Calu3 (cell line): ENCODE measurements at regions not wholly inside any gene's neighbourhood (a gene's known extent, or its start where the extent isn't known, plus 50 kb on each side); places are given as distances from the start of the nearest gene placed in this dataset.

ENCODE experiments used
- BruUV-seq: library from RNA; stranded (reverse); fragments of 400-500 nt; replicated peaks from 2 replicates; lab custom pipeline; 2021; lab: Mats Ljungman, UMichigan
- CTCF ChIA-PET: fragments of 300-600 bp; sonication (Branson Sonifier 250); formaldehyde crosslinking; loops from one replicate; lab custom pipeline; 2022; ENCODE audit warnings: antibody characterized with exemption; lab: Charles Lee
- DNase-seq: peaks from one replicate; pipeline ENCODE4 v3.0.0; 2022
- H3K27ac Mint-ChIP-seq: one replicate; pipeline ENCODE4 v1.8.0; 2022; ENCODE audit warnings: mixed read lengths; ENCODE audit not compliant: unreplicated experiment
- H3K27me3 Mint-ChIP-seq: one replicate; pipeline ENCODE4 v1.8.0; 2022; ENCODE audit warnings: mixed read lengths; ENCODE audit not compliant: unreplicated experiment
- H3K36me3 Mint-ChIP-seq: one replicate; pipeline ENCODE4 v1.8.0; 2022; ENCODE audit warnings: mild to moderate bottlenecking, moderate library complexity, mixed read lengths; ENCODE audit not compliant: insufficient read depth, unreplicated experiment
- H3K4me1 Mint-ChIP-seq: one replicate; pipeline ENCODE4 v1.8.0; 2022; ENCODE audit warnings: mild to moderate bottlenecking, low read depth, mixed read lengths; ENCODE audit not compliant: unreplicated experiment
- H3K4me3 Mint-ChIP-seq: one replicate; pipeline ENCODE4 v1.8.0; 2022; ENCODE audit warnings: mild to moderate bottlenecking, low read depth, moderate library complexity, mixed read lengths; ENCODE audit not compliant: unreplicated experiment
- H3K9me3 Mint-ChIP-seq: one replicate; pipeline ENCODE4 v1.8.0; 2022; ENCODE audit warnings: low read depth, mixed read lengths; ENCODE audit not compliant: unreplicated experiment
- intact Hi-C: fragments of 100-400 bp; cut with micrococcal nuclease; formaldehyde crosslinking; loops from one replicate; pipeline ENCODE4 v1.10.0; 2022; ENCODE audit not compliant: unreplicated experiment
- TF ChIP-seq, protein P1 (sequence below): fragments of 200-600 bp; IDR thresholded peaks from one replicate; pipeline ENCODE4 v1.8.0; 2022; ENCODE audit warnings: antibody characterized with exemption; ENCODE audit not compliant: unreplicated experiment

- no peak for DNase-seq
- CTCF ChIA-PET = interaction anchor here (0.6 kb wide), 1 partner anchor 9 kb away, joined by 3 read pairs; no protein-coding TSS in a partner anchor
These were observed 78.7 kb downstream of the FSCB start for GRCh38 chr14:44428231-44428945.

DNA sequence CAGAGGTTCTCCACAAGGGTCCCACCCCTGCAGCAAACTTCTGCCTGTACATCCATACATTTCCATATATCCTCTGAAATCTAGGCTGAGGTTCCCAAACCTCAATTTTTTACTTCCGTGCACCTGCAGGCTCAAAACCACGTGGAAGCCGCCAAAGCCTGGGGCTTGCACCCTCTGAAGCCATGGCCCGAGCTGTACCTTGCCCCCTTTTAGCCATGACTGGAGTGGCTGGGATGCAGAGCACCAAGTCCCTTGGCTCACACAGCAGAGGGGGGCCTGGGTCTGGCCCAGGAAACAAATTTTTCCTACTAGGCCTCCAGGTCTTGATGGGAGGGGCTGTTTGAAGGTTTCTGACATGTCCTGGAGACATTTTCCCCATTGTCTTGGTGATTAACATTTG lies 84.4 kb downstream of the FSCB start:
- H3K36me3 Mint-ChIP-seq = no peaks in the 10 kb centered on the region
- H3K9me3 Mint-ChIP-seq = peaks cover 27% of the 10 kb centered on the region
- H3K27ac Mint-ChIP-seq = no peak overlapping the region
- TF ChIP-seq, protein P1, sequence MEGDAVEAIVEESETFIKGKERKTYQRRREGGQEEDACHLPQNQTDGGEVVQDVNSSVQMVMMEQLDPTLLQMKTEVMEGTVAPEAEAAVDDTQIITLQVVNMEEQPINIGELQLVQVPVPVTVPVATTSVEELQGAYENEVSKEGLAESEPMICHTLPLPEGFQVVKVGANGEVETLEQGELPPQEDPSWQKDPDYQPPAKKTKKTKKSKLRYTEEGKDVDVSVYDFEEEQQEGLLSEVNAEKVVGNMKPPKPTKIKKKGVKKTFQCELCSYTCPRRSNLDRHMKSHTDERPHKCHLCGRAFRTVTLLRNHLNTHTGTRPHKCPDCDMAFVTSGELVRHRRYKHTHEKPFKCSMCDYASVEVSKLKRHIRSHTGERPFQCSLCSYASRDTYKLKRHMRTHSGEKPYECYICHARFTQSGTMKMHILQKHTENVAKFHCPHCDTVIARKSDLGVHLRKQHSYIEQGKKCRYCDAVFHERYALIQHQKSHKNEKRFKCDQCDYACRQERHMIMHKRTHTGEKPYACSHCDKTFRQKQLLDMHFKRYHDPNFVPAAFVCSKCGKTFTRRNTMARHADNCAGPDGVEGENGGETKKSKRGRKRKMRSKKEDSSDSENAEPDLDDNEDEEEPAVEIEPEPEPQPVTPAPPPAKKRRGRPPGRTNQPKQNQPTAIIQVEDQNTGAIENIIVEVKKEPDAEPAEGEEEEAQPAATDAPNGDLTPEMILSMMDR = no peak
- no TSS peak for BruUV-seq
- CTCF ChIA-PET = no interaction called here
- DNase-seq = no peak
- H3K27me3 Mint-ChIP-seq = no peaks in the 10 kb centered on the region
- intact Hi-C loops = no loop called here
- no peaks in the 10 kb centered on the region for H3K4me1 Mint-ChIP-seq
- H3K4me3 Mint-ChIP-seq = no peak overlapping the region

More at GRCh38 chr14:44428231-44428945, 78.7 kb downstream of the FSCB start:
- Mint-ChIP-seq H3K4me1 (no peaks in the 10 kb centered on the region), H3K27me3 (no peaks in the 10 kb centered on the region), H3K9me3 (peaks cover 29% of the 10 kb centered on the region), H3K4me3 (no peak overlapping the region), H3K36me3 (no peaks in the 10 kb centered on the region), H3K27ac (no peak overlapping the region)
- TF ChIP-seq, protein P1 = no peak
- no TSS peak for BruUV-seq
- intact Hi-C loops = no loop called here

GRCh38 chr14:44420226-44420625 lies 86.9 kb downstream of the FSCB start:
- Mint-ChIP-seq H3K27ac (no peak overlapping the region), H3K9me3 (peaks cover 21% of the 10 kb centered on the region), H3K27me3 (no peaks in the 10 kb centered on the region), H3K36me3 (no peaks in the 10 kb centered on the region), H3K4me3 (no peak overlapping the region), H3K4me1 (no peaks in the 10 kb centered on the region)
- intact Hi-C loops = no loop called here
- no peak for DNase-seq
- TF ChIP-seq, protein P1 = no peak
- CTCF ChIA-PET = no interaction called here
- no TSS peak for BruUV-seq

GRCh38 chr14:44418856-44419255 lies 88.2 kb downstream of the FSCB start:
- Mint-ChIP-seq H3K4me3 (no peak overlapping the region), H3K36me3 (no peaks in the 10 kb centered on the region), H3K27me3 (no peaks in the 10 kb centered on the region), H3K4me1 (no peaks in the 10 kb centered on the region), H3K9me3 (peaks cover 15% of the 10 kb centered on the region), H3K27ac (no peak overlapping the region)
- intact Hi-C loops = no loop called here
- CTCF ChIA-PET = interaction anchor here (0.7 kb wide), 2 partner anchors 10 to 476 kb away, joined by 3 read pairs; no protein-coding TSS in a partner anchor
- no peak for DNase-seq
- BruUV-seq = no TSS peak
- TF ChIP-seq, protein P1 = no peak
